BE2C (cell line): ENCODE measurements at regions not wholly inside any gene's neighbourhood (a gene's known extent, or its start where the extent isn't known, plus 50 kb on each side); places are given as distances from the start of the nearest gene placed in this dataset.
"Not testable (repeated sequence)": the region's sequence is repeated elsewhere in the genome, so short reads cannot be mapped to it uniquely, and the experiment has no call there.

Experiments used
- DNase-seq: peaks from one replicate; pipeline ENCODE4 v3.0.0-alpha.2; 2020
- H3K27me3 ChIP-seq: fragments of 250-450 bp; sonication (Bioruptor Pico); 2 replicates; pipeline ENCODE4 v1.5.1; 2020; ENCODE audit warnings: mild to moderate bottlenecking
- H3K36me3 ChIP-seq: fragments of 250-450 bp; sonication (Bioruptor Pico); 2 replicates; pipeline ENCODE4 v1.5.1; 2020; ENCODE audit warnings: mild to moderate bottlenecking
- H3K4me1 ChIP-seq: fragments of 250-450 bp; sonication (Bioruptor Pico); 2 replicates; pipeline ENCODE4 v1.5.1; 2020
- H3K4me3 ChIP-seq: 2 replicates; pipeline ENCODE4 v1.5.1; 2011; ENCODE audit warnings: low read depth, low read length
- H3K9me3 ChIP-seq: fragments of 250-450 bp; sonication (Bioruptor Pico); 2 replicates; pipeline ENCODE4 v1.5.1; 2020
- TF ChIP-seq, protein P1 (sequence below): IDR thresholded peaks from 2 replicates; pipeline ENCODE4 v1.5.1; 2012; ENCODE audit warnings: mild to moderate bottlenecking, low read depth, low read length

DNA sequence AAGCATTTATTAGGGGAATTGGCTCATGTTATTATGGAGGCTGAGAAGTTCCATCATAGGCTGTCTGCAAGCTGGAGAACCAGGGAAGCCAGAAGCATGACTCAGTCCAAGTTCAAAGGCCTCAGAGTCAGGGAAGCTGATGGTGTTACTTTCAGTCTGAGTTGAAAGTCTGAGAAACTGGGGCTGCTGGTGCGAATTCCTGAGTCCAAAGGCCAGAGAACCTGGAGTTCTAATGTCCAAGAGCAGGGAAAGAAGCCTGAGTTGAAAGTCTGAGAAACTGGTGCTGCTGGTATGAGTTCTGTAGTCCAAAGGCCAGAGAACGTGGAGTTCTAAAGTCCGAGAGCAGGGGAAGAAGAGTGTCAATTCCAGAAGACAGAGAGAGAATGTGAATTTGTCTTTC is 641.1 kb downstream of the ISL1 start:
- TF ChIP-seq, protein P1, sequence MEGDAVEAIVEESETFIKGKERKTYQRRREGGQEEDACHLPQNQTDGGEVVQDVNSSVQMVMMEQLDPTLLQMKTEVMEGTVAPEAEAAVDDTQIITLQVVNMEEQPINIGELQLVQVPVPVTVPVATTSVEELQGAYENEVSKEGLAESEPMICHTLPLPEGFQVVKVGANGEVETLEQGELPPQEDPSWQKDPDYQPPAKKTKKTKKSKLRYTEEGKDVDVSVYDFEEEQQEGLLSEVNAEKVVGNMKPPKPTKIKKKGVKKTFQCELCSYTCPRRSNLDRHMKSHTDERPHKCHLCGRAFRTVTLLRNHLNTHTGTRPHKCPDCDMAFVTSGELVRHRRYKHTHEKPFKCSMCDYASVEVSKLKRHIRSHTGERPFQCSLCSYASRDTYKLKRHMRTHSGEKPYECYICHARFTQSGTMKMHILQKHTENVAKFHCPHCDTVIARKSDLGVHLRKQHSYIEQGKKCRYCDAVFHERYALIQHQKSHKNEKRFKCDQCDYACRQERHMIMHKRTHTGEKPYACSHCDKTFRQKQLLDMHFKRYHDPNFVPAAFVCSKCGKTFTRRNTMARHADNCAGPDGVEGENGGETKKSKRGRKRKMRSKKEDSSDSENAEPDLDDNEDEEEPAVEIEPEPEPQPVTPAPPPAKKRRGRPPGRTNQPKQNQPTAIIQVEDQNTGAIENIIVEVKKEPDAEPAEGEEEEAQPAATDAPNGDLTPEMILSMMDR, result no peak

DNA sequence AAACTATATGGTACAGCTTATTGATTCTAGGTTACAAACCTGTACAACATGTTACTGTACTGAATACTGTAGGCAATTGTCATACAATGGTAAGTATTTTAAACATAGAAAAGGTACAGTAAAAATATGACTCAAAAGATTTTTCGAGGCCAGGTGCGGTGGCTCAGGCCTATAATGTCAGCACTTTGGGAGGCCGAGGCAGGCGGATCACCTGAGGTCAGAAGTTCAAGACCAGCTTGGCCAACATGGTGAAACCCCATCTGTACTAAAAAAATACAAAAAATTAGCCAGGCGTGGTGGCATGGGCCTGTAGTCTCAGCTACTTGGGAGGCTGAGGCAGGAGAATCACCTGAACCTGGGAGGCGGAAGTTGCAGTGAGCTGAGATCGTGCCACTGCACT is 646.6 kb downstream of the ISL1 start:
- not testable (repeated sequence) for H3K4me3 ChIP-seq, H3K36me3 ChIP-seq, DNase-seq, H3K27me3 ChIP-seq, H3K9me3 ChIP-seq, H3K4me1 ChIP-seq

More for the DNA sequence above, 641.1 kb downstream of the ISL1 start:
- Histone ChIP-seq H3K4me3 (no peak overlapping the region), H3K4me1 (no peaks in the 10 kb centered on the region; the same call in 1 of the 2 replicates), H3K9me3 (no peaks in the 10 kb centered on the region), H3K36me3 (no peaks in the 10 kb centered on the region), H3K27me3 (no peaks in the 10 kb centered on the region)
- DNase-seq, result no peak

DNA sequence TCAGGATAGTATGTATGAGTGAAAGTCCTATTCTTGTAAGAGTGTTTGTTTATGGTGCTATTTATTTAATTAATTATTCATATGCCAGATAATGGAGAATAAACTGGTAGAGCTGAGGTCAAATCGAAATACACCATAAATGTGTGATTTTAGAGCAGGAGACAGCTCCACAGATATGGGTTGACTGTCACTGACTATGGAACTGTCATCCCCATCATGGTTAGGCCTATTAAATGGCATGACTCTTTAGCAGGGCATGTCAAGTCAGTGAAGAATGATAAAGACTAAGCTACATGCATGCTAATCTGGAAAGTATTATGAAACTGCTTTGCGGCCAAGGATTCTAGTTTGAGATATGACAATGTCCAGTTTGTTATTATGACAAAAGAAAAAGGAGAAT is 658.6 kb downstream of the ISL1 start:
- no peak for DNase-seq
- TF ChIP-seq, protein P1, result no peak
- H3K4me1 ChIP-seq, result no peaks in the 10 kb centered on the region

DNA sequence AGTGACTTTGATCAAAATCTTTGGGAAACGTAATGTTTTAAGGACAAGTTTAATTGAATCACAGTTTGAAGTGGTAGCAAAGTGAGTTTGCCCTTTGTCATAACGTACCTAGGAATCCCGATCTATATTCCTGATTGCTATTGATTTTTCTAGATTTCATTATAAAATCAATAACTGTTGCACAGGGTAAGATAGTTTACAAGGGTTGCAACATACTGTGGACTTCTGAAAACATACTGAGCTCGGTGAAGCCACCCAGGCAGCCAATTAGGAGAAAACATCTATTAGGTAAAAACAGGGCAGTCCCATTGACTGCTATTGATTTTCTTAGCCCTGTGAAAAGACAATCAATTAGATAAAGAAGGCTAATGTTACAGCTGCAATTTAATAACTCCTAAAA is 659.9 kb downstream of the ISL1 start:
- Histone ChIP-seq H3K4me3 (no peak overlapping the region), H3K9me3 (no peaks in the 10 kb centered on the region), H3K4me1 (no peaks in the 10 kb centered on the region), H3K27me3 (no peaks in the 10 kb centered on the region), H3K36me3 (no peaks in the 10 kb centered on the region)
- TF ChIP-seq, protein P1, result no peak
- no peak for DNase-seq

More for the DNA sequence above, 658.6 kb downstream of the ISL1 start:
- Histone ChIP-seq H3K4me3 (no peak overlapping the region), H3K9me3 (no peaks in the 10 kb centered on the region), H3K27me3 (no peaks in the 10 kb centered on the region), H3K36me3 (no peaks in the 10 kb centered on the region)

DNA sequence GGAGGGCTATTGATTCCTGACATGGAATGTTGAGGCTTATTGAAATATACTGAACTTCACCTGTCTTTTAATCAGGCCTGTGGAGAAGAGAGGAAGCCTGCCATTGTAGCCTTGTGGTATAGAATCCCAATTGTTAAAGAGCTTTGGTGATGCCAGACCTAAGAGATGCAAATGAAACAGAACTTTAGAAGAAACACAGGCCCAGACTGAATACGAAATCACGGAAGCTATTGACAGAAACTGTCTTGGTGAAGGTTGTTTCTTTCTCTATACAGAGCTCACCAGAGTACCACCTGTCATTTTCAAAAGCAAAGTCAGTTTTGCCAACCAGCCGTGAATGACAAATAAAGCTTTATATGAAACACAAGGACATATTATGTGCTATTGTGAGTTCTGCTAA is 660.3 kb downstream of the ISL1 start:
- Histone ChIP-seq H3K4me1 (no peaks in the 10 kb centered on the region), H3K36me3 (no peaks in the 10 kb centered on the region), H3K9me3 (no peaks in the 10 kb centered on the region), H3K27me3 (no peaks in the 10 kb centered on the region), H3K4me3 (no peak overlapping the region)
- DNase-seq, result no peak
- TF ChIP-seq, protein P1, result no peak

DNA sequence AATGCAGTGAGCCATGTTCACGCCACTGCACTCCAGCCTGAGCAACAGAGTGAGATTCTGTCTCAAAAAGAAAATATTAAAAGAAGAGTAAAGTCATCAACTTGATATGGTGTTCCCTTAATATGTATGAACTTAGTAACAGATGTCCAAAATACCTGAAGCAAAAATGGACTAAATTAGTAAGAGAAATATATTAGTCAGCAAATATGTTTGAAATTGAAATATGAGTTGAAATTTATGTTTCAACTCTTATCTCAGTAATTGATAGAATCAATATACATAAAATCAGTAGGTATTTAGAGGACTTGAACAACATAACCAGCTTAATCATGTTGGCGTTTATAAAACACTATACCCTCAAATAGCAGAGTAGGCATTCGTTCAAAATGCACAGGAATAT is 668.5 kb downstream of the ISL1 start:
- H3K4me3 ChIP-seq, result no peak overlapping the region
- no peaks in the 10 kb centered on the region for H3K27me3 ChIP-seq
- TF ChIP-seq, protein P1, result no peak
- DNase-seq, result no peak
- H3K9me3 ChIP-seq, result no peaks in the 10 kb centered on the region
- no peaks in the 10 kb centered on the region for H3K4me1 ChIP-seq
- H3K36me3 ChIP-seq, result no peaks in the 10 kb centered on the region

DNA sequence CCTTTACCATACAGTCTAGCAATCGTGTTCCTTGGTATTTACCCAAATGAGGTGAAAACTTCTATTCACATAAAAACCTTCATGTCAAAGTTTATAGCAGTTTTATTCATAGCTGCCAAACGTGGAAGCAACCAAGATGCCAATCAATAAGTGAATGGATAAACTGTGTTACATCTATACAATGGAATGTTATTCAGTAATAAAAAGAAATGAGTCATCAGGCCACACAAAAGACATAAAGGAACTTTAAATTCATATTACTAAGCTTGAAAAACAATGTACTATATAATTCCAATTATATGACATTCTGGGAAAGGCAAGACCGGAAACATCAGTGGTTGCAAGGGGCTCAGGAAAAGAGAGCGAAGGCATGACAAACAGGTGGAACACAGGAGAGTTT is 679.9 kb downstream of the ISL1 start:
- no peaks in the 10 kb centered on the region for H3K36me3 ChIP-seq
- TF ChIP-seq, protein P1, result no peak
- no peaks in the 10 kb centered on the region for H3K27me3 ChIP-seq
- H3K9me3 ChIP-seq, result no peaks in the 10 kb centered on the region
- no peaks in the 10 kb centered on the region for H3K4me1 ChIP-seq
- no peak overlapping the region for H3K4me3 ChIP-seq
- no peak for DNase-seq
